OCI-LY3 (cell line): ENCODE measurements at regions not wholly inside any gene's neighbourhood (a gene's known extent, or its start where the extent isn't known, plus 50 kb on each side); places are given as distances from the start of the nearest gene placed in this dataset.

Source experiments
- H2AFZ ChIP-seq: fragments of 200-600, 300-600 bp; shearing (Covaris generic); 2 replicates; pipeline ENCODE4 v1.6.0; 2014; ENCODE audit warnings: antibody characterized with exemption, low read depth, low read length
- H3K27ac ChIP-seq: fragments of 200-600, 300-600 bp; sonication (generic); 2 replicates; pipeline ENCODE4 v1.5.1; 2014; ENCODE audit warnings: mild to moderate bottlenecking, low read length, moderate library complexity, mixed read lengths
- H3K27me3 ChIP-seq: fragments of 200-600, 300-600 bp; sonication (generic); 2 replicates; pipeline ENCODE4 v1.6.1; 2014; ENCODE audit warnings: low read depth, low read length, mixed read lengths
- H3K36me3 ChIP-seq: fragments of 200-600, 300-600 bp; sonication (generic); replicated peaks from 2 replicates; pipeline ENCODE3; 2014; ENCODE audit warnings: low read depth, low read length, mixed read lengths
- H3K4me1 ChIP-seq: fragments of 300-600, 200-600 bp; sonication (generic); 2 replicates; pipeline ENCODE4 v1.6.1; 2014; ENCODE audit warnings: low read length, mixed read lengths
- H3K4me2 ChIP-seq: fragments of 200-600, 300-600 bp; sonication (generic); 2 replicates; pipeline ENCODE4 v1.6.1; 2014; ENCODE audit warnings: low read length, mixed read lengths
- H3K4me3 ChIP-seq: fragments of 300-600, 200-600 bp; sonication (generic); 2 replicates; pipeline ENCODE4 v1.5.1; 2014; ENCODE audit warnings: antibody characterized with exemption, mild to moderate bottlenecking, low read length, moderate library complexity
- H3K79me2 ChIP-seq: fragments of 300-600, 200-600 bp; shearing (Covaris generic); 2 replicates; pipeline ENCODE4 v1.6.1; 2014; ENCODE audit warnings: mild to moderate bottlenecking, low read length, mixed read lengths
- H3K9ac ChIP-seq: fragments of 300-600, 200-600 bp; shearing (Covaris generic); 2 replicates; pipeline ENCODE4 v1.6.0; 2014; ENCODE audit warnings: mild to moderate bottlenecking, low read length, moderate library complexity
- H3K9me3 ChIP-seq: fragments of 200-600, 300-600 bp; shearing (Covaris generic); 2 replicates; pipeline ENCODE4 v1.6.1; 2014; ENCODE audit warnings: low read length, mixed read lengths; ENCODE audit not compliant: insufficient read depth
- H4K20me1 ChIP-seq: fragments of 200-600, 300-600 bp; sonication (generic); 2 replicates; pipeline ENCODE4 v1.6.1; 2016; ENCODE audit warnings: low read length, mixed read lengths; ENCODE audit not compliant: insufficient read depth
- EZH2phosphoT487 ChIP-seq: fragments of 200-600 bp; shearing (Covaris generic); IDR thresholded peaks from 2 replicates; pipeline ENCODE4 v1.6.1; 2018; ENCODE audit warnings: antibody characterized with exemption, mixed run types, low read depth
- TF ChIP-seq, protein P1 (sequence below): fragments of 200-600, 300-600 bp; sonication (generic); IDR thresholded peaks from 2 replicates; pipeline ENCODE4 v1.5.1; 2014; ENCODE audit warnings: antibody characterized with exemption, low read length, low read depth

DNA sequence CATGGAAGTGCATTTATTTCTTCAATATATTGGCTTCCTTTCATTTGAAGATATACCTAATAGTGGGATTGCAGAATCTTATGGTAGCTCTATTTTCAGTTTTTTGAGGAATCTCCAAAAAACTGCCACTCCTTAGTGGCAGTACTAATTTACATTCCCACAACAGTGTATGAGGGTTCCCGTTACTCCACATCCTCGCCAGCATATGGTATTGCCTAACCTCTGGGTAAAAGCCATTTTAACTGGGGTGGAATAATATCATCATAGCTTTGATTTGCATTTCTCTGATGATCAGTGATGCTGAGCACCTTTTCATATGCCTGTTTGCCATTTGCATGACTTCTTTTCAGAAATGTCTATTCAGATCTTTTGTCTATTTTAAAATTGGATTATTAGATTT is 471.9 kb upstream of the UBE2E3 start:
- Histone ChIP-seq H3K4me2 (no peak overlapping the region), H4K20me1 (no peaks in the 10 kb centered on the region), H3K4me1 (no peaks in the 10 kb centered on the region), H3K36me3 (no peaks in the 10 kb centered on the region), H3K4me3 (no peak overlapping the region), H3K9me3 (no peaks in the 10 kb centered on the region), H2AFZ (no peak overlapping the region), H3K27ac (no peak overlapping the region), H3K9ac (no peak overlapping the region), H3K27me3 (no peaks in the 10 kb centered on the region), H3K79me2 (no peaks in the 10 kb centered on the region)
- TF ChIP-seq, protein P1, sequence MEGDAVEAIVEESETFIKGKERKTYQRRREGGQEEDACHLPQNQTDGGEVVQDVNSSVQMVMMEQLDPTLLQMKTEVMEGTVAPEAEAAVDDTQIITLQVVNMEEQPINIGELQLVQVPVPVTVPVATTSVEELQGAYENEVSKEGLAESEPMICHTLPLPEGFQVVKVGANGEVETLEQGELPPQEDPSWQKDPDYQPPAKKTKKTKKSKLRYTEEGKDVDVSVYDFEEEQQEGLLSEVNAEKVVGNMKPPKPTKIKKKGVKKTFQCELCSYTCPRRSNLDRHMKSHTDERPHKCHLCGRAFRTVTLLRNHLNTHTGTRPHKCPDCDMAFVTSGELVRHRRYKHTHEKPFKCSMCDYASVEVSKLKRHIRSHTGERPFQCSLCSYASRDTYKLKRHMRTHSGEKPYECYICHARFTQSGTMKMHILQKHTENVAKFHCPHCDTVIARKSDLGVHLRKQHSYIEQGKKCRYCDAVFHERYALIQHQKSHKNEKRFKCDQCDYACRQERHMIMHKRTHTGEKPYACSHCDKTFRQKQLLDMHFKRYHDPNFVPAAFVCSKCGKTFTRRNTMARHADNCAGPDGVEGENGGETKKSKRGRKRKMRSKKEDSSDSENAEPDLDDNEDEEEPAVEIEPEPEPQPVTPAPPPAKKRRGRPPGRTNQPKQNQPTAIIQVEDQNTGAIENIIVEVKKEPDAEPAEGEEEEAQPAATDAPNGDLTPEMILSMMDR: no peak
- TF ChIP-seq EZH2phosphoT487: no peak

DNA sequence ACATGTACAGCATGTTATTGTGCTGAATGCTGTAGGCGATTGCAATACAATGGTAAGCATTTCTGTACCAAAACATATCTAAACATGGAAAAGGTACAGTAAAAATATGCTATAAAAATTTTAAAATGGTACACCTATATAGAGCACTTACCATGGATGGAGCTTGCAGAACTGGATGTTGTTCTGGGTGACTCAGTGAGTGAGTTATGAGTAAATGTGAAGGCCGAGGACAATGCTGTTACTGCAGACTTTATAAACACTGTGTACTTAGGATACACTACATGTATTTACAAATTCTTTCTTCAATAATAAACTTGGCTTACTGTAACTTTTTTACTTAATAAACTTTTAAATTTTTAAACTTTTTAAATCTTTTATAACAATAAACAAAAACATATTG is 473.4 kb upstream of the UBE2E3 start:
- H3K27ac ChIP-seq: no peak overlapping the region
- H3K9ac ChIP-seq: no peak overlapping the region
- no peaks in the 10 kb centered on the region for H3K79me2 ChIP-seq
- no peak for TF ChIP-seq EZH2phosphoT487
- TF ChIP-seq, protein P1: no peak
- H3K9me3 ChIP-seq: no peaks in the 10 kb centered on the region
- H3K4me2 ChIP-seq: no peak overlapping the region
- H2AFZ ChIP-seq: no peak overlapping the region
- no peaks in the 10 kb centered on the region for H3K27me3 ChIP-seq
- H3K4me1 ChIP-seq: no peaks in the 10 kb centered on the region
- H4K20me1 ChIP-seq: no peaks in the 10 kb centered on the region
- H3K4me3 ChIP-seq: no peak overlapping the region
- no peaks in the 10 kb centered on the region for H3K36me3 ChIP-seq

DNA sequence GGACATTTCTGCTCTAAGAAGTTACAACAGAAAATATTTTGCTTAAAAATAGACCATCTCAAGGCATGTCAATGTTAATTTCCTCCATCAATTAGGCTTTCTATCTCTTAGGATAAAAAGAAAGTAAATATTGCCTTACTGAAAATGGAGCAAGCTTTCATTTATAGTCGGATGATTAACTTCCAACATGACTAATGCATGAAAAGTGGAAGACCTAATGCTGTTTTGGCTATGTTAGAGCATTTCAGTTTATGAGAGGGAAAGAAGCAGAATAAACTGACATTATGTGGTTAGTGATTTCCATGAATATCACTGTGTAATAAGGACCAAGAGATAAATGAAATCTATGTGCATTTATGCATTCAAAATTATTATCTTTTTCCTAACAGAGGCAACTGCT is 475.2 kb upstream of the UBE2E3 start:
- Histone ChIP-seq H3K9ac (no peak overlapping the region), H3K4me1 (no peaks in the 10 kb centered on the region), H3K4me2 (no peak overlapping the region), H2AFZ (no peak overlapping the region), H3K27me3 (no peaks in the 10 kb centered on the region), H3K27ac (no peak overlapping the region), H3K9me3 (no peaks in the 10 kb centered on the region), H3K4me3 (no peak overlapping the region), H3K36me3 (no peaks in the 10 kb centered on the region), H3K79me2 (no peaks in the 10 kb centered on the region), H4K20me1 (no peaks in the 10 kb centered on the region)
- TF ChIP-seq, protein P1: no peak
- no peak for TF ChIP-seq EZH2phosphoT487

DNA sequence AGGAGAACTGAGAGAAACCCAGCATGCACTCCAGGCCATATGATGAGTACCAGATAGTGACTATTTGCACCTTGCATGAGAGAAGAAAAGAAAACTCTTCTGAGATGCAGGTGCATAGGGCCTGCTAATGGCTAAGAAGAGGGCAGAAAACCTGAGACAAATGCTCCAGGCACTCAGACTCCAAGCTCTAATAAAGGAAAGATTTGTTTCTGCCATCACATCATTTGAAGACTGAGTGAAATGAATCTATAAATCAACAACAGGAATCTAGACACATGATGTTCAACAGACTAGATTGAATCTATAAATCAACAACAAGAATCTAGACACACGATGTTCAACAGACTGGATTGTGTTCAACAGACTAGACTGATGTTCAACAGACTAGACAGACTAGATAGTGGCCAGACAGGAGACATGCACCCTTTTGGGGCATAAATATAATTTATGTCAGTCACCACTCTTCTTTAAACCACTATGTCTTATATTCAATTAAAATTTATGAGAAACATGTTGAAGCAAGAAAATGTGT is 482.7 kb upstream of the UBE2E3 start:
- H2AFZ ChIP-seq: no peak overlapping the region
- no peaks in the 10 kb centered on the region for H3K36me3 ChIP-seq
- no peaks in the 10 kb centered on the region for H3K9me3 ChIP-seq
- H3K9ac ChIP-seq: no peak overlapping the region
- no peak overlapping the region for H3K4me3 ChIP-seq
- no peak overlapping the region for H3K27ac ChIP-seq
- H3K4me1 ChIP-seq: no peaks in the 10 kb centered on the region
- H3K27me3 ChIP-seq: no peaks in the 10 kb centered on the region
- no peaks in the 10 kb centered on the region for H4K20me1 ChIP-seq
- no peak for TF ChIP-seq EZH2phosphoT487
- TF ChIP-seq, protein P1: no peak
- H3K4me2 ChIP-seq: no peak overlapping the region
- H3K79me2 ChIP-seq: no peaks in the 10 kb centered on the region
